ENCODE measurements at regions not wholly inside any gene's neighbourhood (a gene's known extent, or its start where the extent isn't known, plus 50 kb on each side); places are given as distances from the start of the nearest gene placed in this dataset.

DNA sequence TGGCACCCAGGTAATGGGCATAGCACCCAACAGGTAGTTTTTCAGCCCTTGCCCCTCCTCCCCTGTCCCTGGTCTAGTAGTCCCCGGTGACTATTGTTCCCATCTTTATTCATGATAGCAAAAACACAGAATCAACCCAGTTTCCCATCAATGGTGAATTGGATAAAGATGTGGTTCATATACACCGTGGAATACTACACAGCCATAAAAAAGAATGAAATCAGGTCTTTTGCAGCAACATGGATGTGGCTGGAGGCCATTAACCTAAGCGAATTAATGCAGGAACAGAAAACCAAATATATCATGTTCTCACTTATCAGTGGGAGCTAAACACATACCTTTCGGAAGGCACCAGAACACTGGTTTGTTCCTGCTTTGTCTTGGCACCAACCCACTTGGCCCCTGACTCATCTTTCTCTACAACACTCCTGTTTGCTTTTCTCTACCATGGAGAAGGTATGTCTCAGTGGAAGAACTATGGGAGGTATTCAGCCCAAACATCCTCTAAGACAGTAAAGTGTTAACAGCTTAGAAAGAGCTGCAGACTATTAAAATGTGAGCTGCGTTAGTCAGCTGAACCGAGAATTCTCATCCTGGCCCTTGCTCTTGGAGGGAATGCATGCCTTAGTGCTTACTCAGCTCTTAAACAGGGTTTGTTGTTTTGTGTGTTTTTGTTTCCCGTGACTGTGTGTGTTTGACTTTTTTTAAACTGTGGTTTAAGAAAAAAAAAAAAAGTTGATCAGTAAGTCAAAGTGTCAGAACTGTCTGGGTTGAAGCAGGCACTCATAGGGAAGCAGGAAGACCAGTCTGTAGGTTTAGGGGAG is 203.0 kb downstream of the TOMM20 start (continued):
- TF ChIP-seq, protein P1, sequence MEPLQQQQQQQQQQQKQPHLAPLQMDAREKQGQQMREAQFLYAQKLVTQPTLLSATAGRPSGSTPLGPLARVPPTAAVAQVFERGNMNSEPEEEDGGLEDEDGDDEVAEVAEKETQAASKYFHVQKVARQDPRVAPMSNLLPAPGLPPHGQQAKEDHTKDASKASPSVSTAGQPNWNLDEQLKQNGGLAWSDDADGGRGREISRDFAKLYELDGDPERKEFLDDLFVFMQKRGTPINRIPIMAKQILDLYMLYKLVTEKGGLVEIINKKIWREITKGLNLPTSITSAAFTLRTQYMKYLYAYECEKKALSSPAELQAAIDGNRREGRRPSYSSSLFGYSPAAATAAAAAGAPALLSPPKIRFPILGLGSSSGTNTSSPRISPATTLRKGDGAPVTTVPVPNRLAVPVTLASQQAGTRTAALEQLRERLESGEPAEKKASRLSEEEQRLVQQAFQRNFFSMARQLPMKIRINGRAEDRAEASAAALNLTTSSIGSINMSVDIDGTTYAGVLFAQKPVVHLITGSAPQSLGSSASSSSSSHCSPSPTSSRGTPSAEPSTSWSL (CRISPR knock-in tag; IDR thresholded peaks at IDR 0.05; ENCODE audit: borderline replicate concordance), result no peak
- TF ChIP-seq TAF9B (IDR thresholded peaks at IDR 0.05; ENCODE audit: partially characterized antibody) (no peak), BCOR (IDR thresholded peaks at IDR 0.05) (0 out of 2 replicates have a peak, but pooled peaks have one; percentile 42), NCOA6 (IDR thresholded peaks at IDR 0.05) (no peak), ZNF146 (CRISPR knock-in tag; IDR thresholded peaks at IDR 0.05; ENCODE audit: unreplicated experiment) (peak; percentile 95), SAFB2 (IDR thresholded peaks at IDR 0.05; ENCODE audit: borderline replicate concordance, low read depth, low read length, severe bottlenecking) (no peak), GATAD2B (IDR thresholded peaks at IDR 0.05; ENCODE audit: borderline replicate concordance) (no peak), MTA2 (IDR thresholded peaks at IDR 0.05; ENCODE audit: low read depth) (no peak), MAFG (tag; conservative IDR thresholded peaks at IDR 0.05) (peak; percentile 40; the same call in 1 of the 2 replicates)

Data from K562 (cell line).